ENCODE measurements at regions not wholly inside any gene's neighbourhood (a gene's known extent, or its start where the extent isn't known, plus 50 kb on each side); places are given as distances from the start of the nearest gene placed in this dataset.

DNA sequence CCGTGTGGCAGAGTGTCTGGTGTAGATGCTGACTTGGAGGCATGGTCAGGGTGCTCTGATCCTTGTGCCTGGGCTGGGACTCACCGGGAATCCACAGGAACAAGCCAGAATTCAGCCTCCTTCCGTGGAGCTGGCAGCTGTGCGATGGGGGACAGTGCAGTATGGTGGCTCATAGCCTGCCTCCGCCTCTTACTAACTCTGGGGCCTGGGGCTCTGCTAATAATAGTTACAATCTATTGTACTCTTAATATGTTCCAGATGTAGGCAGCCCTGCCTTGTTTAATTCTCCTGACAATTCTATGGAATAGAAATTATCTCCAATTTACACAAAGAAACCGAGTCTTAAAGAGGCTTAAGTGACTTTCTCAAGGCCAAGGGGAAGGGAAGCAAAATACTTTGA, 77.6 kb downstream of the PCDH1 start:
- no peak for DNase-seq (ENCODE audit: low spot score)

DNA sequence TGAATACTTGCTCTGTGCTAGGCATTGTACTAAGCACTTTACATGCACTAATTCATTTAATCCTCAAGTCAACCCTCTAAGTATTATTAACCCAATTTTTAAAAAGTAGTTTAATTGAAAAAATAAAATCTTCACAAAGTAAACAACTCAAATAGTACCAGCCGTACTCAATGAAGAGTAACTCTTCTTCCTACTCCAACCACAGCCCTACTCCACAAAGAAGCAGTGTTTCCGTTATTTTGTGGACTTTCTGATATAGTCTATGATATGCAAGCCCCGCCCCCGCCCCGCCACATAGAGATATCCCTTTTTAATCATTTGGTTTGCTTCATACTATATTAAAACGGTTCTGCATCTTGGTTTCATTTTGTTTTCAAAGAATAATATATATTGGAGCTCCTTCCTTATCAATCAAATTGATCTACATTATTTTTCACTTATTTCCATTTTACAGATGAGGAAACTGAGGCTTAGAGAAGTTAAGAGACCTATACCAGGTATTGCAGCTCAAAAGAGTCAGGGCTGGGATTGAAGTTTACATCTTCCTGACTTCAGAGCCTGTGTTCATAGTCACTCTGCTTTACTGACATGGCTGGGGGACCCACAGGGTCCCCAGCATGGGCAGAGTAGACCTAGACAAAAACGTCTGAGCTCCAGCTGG, 78.6 kb downstream of the PCDH1 start:
- DNase-seq (ENCODE audit: low spot score) = no peak

GRCh38 chr5:141797425-141797824, 80.8 kb downstream of the PCDH1 start:
- no peak for DNase-seq (ENCODE audit: low spot score)

GRCh38 chr5:141795421-141795820, 82.8 kb downstream of the PCDH1 start:
- no peak for DNase-seq (ENCODE audit: low spot score)

- no peak for DNase-seq (ENCODE audit: low spot score)
Observed at GRCh38 chr5:141793881-141794280, 84.3 kb downstream of the PCDH1 start.

- DNase-seq (ENCODE audit: low spot score) = no peak
Observed at GRCh38 chr5:141793403-141793802, 84.8 kb downstream of the PCDH1 start.

DNA sequence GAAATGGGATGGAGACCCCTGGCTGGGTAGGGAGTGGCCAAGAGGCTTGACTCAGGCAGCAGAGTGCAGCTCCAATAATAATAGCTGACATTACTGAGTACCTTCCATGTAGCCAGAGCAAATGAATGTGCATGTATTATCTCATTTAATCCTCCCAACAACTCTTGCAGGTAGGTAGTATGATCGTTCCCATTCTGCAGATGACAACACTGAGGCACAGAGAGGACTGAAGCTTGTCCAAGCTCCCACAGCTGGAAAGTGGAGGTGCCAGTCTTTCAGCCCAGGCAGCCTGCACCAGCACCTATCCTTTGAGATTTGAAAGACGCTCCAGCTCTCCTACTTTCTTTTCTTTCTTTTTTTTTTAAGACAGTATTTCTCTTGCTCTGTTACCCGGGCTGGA, 87.6 kb downstream of the PCDH1 start:
- DNase-seq (ENCODE audit: low spot score) = no peak

DNA sequence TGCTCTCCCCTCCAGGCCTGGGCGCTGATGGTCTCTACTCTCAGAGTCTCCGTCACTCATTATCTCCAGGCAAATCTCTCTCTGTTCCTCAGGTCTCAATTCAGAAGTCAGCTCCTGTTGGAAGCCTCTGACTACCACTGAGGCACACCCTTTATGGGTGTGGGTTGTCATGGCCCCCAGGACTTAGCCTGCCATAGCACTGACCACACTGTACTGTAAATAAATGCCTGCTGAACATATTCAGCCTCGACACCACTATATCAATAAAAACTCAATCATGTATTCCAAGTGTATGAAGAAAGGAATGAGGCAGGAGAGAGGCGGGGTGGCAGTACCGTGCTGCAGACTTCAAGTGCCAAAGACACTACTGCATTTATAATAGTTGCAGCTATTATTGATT, 88.9 kb downstream of the PCDH1 start:
- DNase-seq (ENCODE audit: low spot score) = no peak

GRCh38 chr5:141788296-141788970, 89.8 kb downstream of the PCDH1 start:
- DNase-seq (ENCODE audit: low spot score) = no peak

DNA sequence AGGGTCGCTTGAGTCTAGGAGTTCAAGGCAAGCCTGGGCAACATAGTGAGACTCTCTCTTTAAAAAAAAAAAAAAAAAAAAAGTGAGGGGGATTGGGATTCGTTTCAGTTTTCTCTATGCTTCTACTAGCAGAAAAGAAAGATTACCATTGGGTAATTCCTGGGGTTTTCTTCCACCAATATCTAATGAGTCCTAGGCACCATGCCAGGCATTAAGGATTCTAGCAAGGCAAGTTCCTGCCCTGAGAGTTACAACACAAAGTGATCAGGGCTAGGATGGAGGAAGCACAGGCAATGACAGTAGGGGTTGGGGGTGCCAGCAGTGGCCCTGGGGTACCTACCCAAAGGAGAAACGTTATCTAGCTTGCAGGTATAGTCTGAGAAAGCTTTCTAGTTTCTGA, 90.8 kb downstream of the PCDH1 start:
- no peak for DNase-seq (ENCODE audit: low spot score)

DNA sequence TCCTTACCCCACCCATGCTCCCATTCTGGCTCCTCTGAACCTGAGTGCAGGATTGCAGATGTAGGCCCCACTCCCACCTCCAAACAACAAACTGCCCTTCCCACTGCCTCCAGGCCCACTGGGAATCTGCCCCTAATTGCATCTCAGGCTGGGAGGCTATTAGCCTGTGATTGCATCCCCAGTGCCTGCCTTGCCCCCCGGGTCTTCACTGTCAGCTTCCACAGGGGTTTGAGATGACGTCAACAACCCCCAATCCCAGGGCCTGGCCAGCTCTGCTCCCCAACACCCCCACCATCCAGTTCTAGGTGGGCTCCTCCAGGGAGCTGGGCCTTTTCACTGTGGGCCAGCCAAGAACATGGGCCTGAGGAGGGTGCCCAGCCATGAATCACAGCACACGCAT, 91.5 kb downstream of the PCDH1 start:
- no peak for DNase-seq (ENCODE audit: low spot score)

- DNase-seq (ENCODE audit: low spot score) = no peak
Observed at GRCh38 chr5:141785711-141786110, 92.5 kb downstream of the PCDH1 start.

DNA sequence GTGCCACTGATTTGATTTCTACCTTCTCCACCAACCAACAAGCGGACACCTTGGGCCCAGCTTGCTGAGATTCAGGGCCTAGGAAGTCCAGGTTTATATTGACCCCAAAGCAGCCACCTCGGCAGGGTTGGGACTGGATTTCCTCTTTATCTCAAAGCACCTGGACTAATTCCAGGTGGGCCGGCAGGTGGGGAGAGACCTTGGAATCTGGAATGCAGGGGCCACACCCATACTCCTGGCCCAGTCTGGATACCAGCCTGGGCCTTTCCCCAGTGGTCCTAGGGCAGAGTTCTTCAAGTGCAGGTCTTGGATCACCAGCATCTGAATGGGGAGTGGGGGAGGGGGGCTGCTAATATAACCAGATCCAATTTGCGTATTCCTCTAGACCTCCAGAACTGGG, 93.1 kb downstream of the PCDH1 start:
- DNase-seq (ENCODE audit: low spot score) = no peak

DNA sequence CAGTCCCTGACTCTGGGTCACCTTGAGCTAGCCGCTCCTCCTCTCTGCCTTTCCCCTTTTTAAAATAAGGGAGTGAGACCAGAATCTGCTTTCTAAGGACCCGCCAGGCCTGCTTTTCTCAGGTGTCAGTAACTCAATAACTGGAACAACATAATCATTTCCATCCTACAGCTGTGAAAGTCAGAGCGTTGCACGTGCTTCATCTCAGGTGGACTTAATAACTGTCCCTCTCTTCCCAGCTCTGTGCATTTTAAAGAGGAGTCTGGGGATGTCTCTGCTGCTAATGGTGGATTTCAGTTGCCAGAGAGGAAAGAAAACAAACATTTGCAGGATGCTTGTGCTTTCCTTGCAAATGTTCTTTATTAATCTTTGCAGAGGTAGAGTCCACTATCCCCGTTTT, 93.7 kb downstream of the PCDH1 start:
- no peak for DNase-seq (ENCODE audit: low spot score)

DNA sequence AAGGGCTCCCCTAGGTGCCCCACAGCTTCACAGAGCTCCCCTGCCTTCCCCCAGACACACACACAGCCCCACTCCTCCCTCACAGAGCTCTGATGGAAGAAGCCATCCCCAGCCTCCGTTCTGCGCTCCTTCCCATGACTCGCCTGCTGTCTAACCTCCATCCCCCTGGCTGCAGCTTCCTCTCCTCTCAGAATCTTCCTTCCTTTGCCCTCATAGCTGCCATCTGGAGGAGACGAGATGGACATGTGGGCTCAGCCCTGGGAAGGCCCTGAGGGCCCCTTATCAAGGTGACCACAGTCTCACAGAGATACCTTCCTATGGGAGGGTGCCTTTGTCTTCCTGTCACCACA, 94.3 kb downstream of the PCDH1 start:
- DNase-seq (ENCODE audit: low spot score) = no peak

- no peak for DNase-seq (ENCODE audit: low spot score)
Observed at GRCh38 chr5:141783005-141783946, 94.9 kb downstream of the PCDH1 start.

- no peak for DNase-seq (ENCODE audit: low spot score)
Observed at GRCh38 chr5:141781910-141782309, 96.3 kb downstream of the PCDH1 start.

DNA sequence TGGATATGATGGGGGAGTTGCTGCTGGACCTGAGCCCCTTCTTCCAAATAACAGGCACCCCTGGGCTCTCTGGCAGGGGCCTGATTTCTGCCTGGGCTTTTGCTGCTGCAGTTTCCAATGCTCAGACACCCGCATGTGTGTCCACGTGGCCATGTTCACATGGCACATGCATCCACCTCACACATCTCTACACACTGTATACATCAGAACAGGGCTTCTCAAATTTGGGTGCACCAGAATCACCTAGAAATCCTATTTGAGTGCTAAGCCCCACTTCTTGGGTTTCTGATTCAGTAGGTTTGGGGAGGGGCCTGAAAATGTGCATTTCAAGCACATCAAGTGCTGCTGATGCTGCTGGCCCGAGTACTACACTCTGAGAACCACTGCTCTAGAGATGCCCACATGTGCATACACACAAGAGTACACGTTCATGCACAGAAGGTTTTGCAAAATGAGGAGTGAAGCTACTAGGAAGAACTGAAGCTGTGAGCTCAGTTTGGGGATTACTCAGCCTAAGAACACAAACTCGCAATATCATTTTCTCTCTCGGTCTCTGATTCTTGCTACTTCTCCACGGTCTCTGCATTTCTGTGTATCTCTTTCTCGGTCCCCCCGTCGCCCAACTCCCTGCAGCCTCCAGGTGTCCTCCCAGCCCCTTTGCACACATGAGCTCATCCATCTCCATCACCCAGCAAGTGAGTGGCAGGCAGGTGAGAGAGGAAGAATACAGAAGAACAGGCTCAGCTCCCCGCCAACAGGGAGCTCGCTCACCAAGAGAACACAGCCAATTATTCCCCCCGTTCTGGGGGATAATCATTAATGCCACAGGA, 97.0 kb downstream of the PCDH1 start:
- DNase-seq (ENCODE audit: low spot score) = no peak

DNA sequence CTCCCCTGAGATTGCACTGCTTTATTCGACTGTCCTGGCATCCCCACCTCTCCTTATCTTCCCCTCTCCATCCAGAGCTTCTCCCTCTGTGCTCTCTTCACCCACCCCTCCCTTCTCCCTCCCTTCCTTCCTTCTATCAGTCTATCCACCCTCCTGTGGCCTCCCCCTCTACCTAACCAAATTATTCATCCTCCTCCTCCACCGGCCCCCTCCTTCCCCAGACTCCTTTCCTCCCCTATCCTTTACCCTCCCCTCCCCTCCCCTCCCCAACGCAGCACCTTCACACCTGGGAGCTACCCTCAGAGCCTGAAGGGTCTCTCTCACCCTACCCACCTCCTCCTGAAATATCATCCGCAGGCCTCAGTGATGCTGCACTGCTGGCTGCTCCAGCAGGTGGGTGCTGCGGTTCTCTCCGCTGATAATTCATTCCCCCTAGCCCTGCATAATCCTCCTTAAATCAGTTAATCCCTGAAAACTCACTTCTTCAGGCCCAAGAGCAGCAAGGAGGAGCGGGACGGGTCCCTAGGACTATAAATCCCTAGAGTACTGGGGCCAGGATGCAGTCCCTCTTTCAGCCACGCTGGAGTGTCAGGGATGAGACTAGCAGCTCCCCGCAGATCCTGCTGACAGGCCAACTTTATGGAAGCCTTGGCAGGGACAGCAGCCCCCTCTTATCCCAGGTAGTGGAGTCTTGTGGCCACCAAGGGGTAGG, 97.8 kb downstream of the PCDH1 start:
- DNase-seq (ENCODE audit: low spot score) = no peak

DNA sequence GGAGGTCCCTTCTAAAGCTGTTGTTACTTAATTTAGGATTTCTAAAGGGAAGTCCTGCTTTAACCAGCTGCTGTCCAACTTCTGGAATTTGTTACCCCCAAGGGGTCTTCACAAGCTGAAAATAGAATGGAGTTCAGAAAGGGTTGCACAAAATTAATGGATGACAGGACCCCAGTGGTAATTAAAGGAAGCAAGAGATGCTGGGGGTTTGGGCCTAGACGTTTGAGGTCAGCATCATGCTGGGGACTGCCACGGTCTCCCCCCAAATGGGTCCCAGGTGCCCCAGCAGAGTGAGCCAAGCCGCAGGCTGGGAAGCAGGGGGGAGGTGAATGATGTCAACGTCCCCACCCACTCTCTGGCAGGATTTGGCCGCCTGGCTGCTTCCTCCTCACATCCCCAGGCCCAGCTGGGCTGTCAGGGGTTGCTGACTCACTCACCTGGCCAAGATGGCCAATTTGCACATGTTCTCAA, 97.5 kb upstream of the ARAP3 start:
- no peak for DNase-seq (ENCODE audit: low spot score)

DNA sequence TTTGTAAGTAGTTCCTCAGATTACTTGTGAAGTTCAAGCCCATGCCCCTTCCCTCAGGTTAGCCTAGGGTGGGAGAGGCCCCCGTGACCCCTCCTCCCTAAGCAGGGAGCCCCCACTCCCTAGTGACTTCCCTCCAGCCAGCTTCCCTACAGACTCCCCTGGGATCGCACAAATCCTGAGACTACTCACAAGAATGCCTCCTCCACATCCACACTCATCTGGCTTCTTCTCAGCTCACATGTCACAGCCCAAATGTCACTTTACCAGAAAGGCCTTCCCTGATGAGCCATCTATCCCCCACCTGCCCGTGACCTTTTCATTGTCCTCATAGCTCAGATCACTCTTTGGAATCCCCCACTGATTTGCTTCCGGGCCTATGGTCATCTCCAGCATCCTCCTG, 96.7 kb upstream of the ARAP3 start:
- DNase-seq (ENCODE audit: low spot score) = no peak

Measured in HuH-7.5 (cell line).